Neural cell (in vitro differentiated cells): ENCODE measurements at regions not wholly inside any gene's neighbourhood (a gene's known extent, or its start where the extent isn't known, plus 50 kb on each side); places are given as distances from the start of the nearest gene placed in this dataset.

Experiments
- CTCF ChIP-seq: fragments of 450-650 bp; IDR thresholded peaks from 2 replicates; pipeline ENCODE4 v1.5.1; 2014; ENCODE audit warnings: antibody characterized with exemption, mild to moderate bottlenecking, moderate library complexity; ENCODE audit not compliant: poor library complexity, severe bottlenecking
- EP300 ChIP-seq: fragments of 450-650 bp; conservative IDR thresholded peaks from 2 replicates; pipeline ENCODE4 v1.6.1; 2014; ENCODE audit warnings: antibody characterized with exemption, mild to moderate bottlenecking, moderate library complexity; ENCODE audit not compliant: poor library complexity, severe bottlenecking
- POLR2AphosphoS5 ChIP-seq: IDR thresholded peaks from 2 replicates; pipeline ENCODE4 v1.6.1; 2012

GRCh38 chr18:73043211-73043610, 175.4 kb upstream of the NETO1 start:
- no peak for TF ChIP-seq CTCF
- no peak for TF ChIP-seq POLR2AphosphoS5
- TF ChIP-seq EP300, result no peak
